ENCODE measurements at regions not wholly inside any gene's neighbourhood (a gene's known extent, or its start where the extent isn't known, plus 50 kb on each side); places are given as distances from the start of the nearest gene placed in this dataset.
A peak's percentile ranks its signal among the peaks of the same experiment; 100 is the strongest.

GRCh38 chr2:133726973-133727372 lies 158.7 kb upstream of the NCKAP5 start:
- 19 to 34% methylated on average over 4 to 5 of the region's 5 CpGs for WGBS, 2 donors (ENCODE audit: low coverage in 1 of 2)
- Histone ChIP-seq H3K36me3 (no peaks in the 10 kb centered on the region), H3K4me1 (peaks cover 0 to under 1% (median 0%) of the 10 kb centered on the region in 3 donors), H3K27ac (no peak overlapping the region), H3K4me3 (peak overlapping the region; percentile 13 to 15), H3K9me3 (no peaks in the 10 kb centered on the region), H3K27me3 (no peaks in the 10 kb centered on the region)
- no peak for TF ChIP-seq EP300 (IDR thresholded peaks at IDR 0.05)
- TF ChIP-seq POLR2AphosphoS5 (IDR thresholded peaks at IDR 0.05), result no peak
- TF ChIP-seq POLR2A (IDR thresholded peaks at IDR 0.05), result no peak
- TF ChIP-seq CTCF (IDR thresholded peaks at IDR 0.05), result no peak
- ATAC-seq, result no peak

GRCh38 chr2:133732059-133732458 lies 163.8 kb upstream of the NCKAP5 start:
- H3K4me1 ChIP-seq, result no peaks in the 10 kb centered on the region
- H3K9me3 ChIP-seq, result no peaks in the 10 kb centered on the region
- no peak overlapping the region for H3K4me3 ChIP-seq
- ATAC-seq, result no peak
- no peak for TF ChIP-seq EP300 (IDR thresholded peaks at IDR 0.05)
- no peak for TF ChIP-seq POLR2A (IDR thresholded peaks at IDR 0.05)
- TF ChIP-seq POLR2AphosphoS5 (IDR thresholded peaks at IDR 0.05), result no peak
- no peak for TF ChIP-seq CTCF (IDR thresholded peaks at IDR 0.05)
- no peak overlapping the region for H3K27ac ChIP-seq
- no peaks in the 10 kb centered on the region for H3K36me3 ChIP-seq
- WGBS, 2 donors (ENCODE audit: low coverage in 1 of 2), result 100% methylated on average over 2 of the region's 2 CpGs
- H3K27me3 ChIP-seq, result no peaks in the 10 kb centered on the region

GRCh38 chr2:133732982-133733900 lies 165.0 kb upstream of the NCKAP5 start:
- no peaks in the 10 kb centered on the region for H3K9me3 ChIP-seq
- H3K4me3 ChIP-seq, result no peak overlapping the region
- H3K27me3 ChIP-seq, result no peaks in the 10 kb centered on the region
- H3K36me3 ChIP-seq, result no peaks in the 10 kb centered on the region
- ATAC-seq, result no peak
- no peak overlapping the region for H3K27ac ChIP-seq
- no peak for TF ChIP-seq CTCF (IDR thresholded peaks at IDR 0.05)
- 68 to 77% methylated on average over 6 of the region's 6 CpGs for WGBS, 2 donors (ENCODE audit: low coverage in 1 of 2)
- no peaks in the 10 kb centered on the region for H3K4me1 ChIP-seq

GRCh38 chr2:133733901-133734255 lies 165.6 kb upstream of the NCKAP5 start:
- no peak overlapping the region for H3K4me3 ChIP-seq
- no CpG with 5 or more reads among the region's 2 CpGs for WGBS, 2 donors (ENCODE audit: low coverage in 1 of 2)
- no peak for TF ChIP-seq POLR2AphosphoS5 (IDR thresholded peaks at IDR 0.05)
- TF ChIP-seq EP300 (IDR thresholded peaks at IDR 0.05), result no peak
- TF ChIP-seq POLR2A (IDR thresholded peaks at IDR 0.05), result no peak
- no peak for TF ChIP-seq CTCF (IDR thresholded peaks at IDR 0.05)

More at GRCh38 chr2:133733901-133734255, 165.6 kb upstream of the NCKAP5 start:
- no peaks in the 10 kb centered on the region for H3K4me1 ChIP-seq
- H3K27me3 ChIP-seq, result no peaks in the 10 kb centered on the region
- ATAC-seq, result no peak
- no peaks in the 10 kb centered on the region for H3K36me3 ChIP-seq
- no peak overlapping the region for H3K27ac ChIP-seq
- H3K9me3 ChIP-seq, result no peaks in the 10 kb centered on the region

Measured in gastroesophageal sphincter (tissue), 4 donors.